Endothelial cell of umbilical vein (primary cell): ENCODE measurements at regions not wholly inside any gene's neighbourhood (a gene's known extent, or its start where the extent isn't known, plus 50 kb on each side); places are given as distances from the start of the nearest gene placed in this dataset.

Experiments used
- BruUV-seq: library from RNA; stranded (reverse); fragments of 400-500 nt; replicated peaks from 2 replicates; lab custom pipeline; 2021; lab: Mats Ljungman, UMichigan
- CTCF ChIA-PET: fragments of 300-600, 350-600 bp; sonication (Branson Sonifier 250); formaldehyde crosslinking; loops from one replicate; lab custom pipeline; 2021; ENCODE audit warnings: antibody characterized with exemption, inconsistent platforms; lab: Charles Lee
- POLR2A ChIA-PET: fragments of 300-600, 350-600 bp; sonication (Branson Sonifier 250); formaldehyde crosslinking; loops from one replicate; lab custom pipeline; 2021; ENCODE audit warnings: antibody characterized with exemption, inconsistent platforms; lab: Charles Lee
- DNase-seq: peaks from one replicate; pipeline ENCODE4 v3.0.0-alpha.2; 2011; ENCODE audit warnings: low read depth, low spot score
- FAIRE-seq: peaks from 2 replicates; lab custom pipeline; 2011; peaks lifted over from hg19 to GRCh38; lab: Jason Lieb, UNC
- H2AFZ ChIP-seq: 2 replicates; pipeline ENCODE4 v1.6.0; 2012; ENCODE audit warnings: low read depth, low read length, control low read depth, inconsistent platforms
- H3K27ac ChIP-seq: 2 replicates; pipeline ENCODE4 v1.5.1; 2011; ENCODE audit warnings: low read depth, mild to moderate bottlenecking, control low read depth, low read length, moderate library complexity; ENCODE audit not compliant: insufficient read depth
- H3K27me3 ChIP-seq, 2 experiments: 2 replicates each; pipeline versions ENCODE4 v1.6.0 to v1.6.1; 2011; ENCODE audit warnings: low read length in 2 of 2, mixed read lengths in 1 of 2; ENCODE audit not compliant: control insufficient read depth in 2 of 2, insufficient read depth in 2 of 2
- H3K36me3 ChIP-seq, 2 experiments: 2 replicates in 1 of 2; 3 replicates in 1 of 2; pipeline ENCODE4 v1.5.1; 2011; ENCODE audit warnings: low read length in 2 of 2, mild to moderate bottlenecking in 1 of 2, moderate library complexity in 1 of 2; ENCODE audit not compliant: control insufficient read depth in 2 of 2, insufficient read depth in 2 of 2; ENCODE audit errors: extremely low read depth in 1 of 2
- H3K4me1 ChIP-seq: 3 replicates; pipeline ENCODE4 v1.5.1; 2011; ENCODE audit warnings: mild to moderate bottlenecking, low read length; ENCODE audit not compliant: control insufficient read depth, insufficient read depth; ENCODE audit errors: extremely low read depth
- H3K4me2 ChIP-seq: 2 replicates; pipeline ENCODE4 v1.6.1; 2011; ENCODE audit warnings: low read length, control low read depth, mixed read lengths; ENCODE audit not compliant: insufficient read depth
- H3K4me3 ChIP-seq, 3 experiments: fragments of 200-600 bp in 1 of 3; sonication (generic), shearing (Covaris generic) in 1 of 3; replicated peaks in 1 of 3; 2 replicates each; pipeline ENCODE4 v1.5.1; 2011 to 2016; ENCODE audit warnings: control low read depth in 3 of 3, low read length in 3 of 3, mild to moderate bottlenecking in 2 of 3, inconsistent platforms in 1 of 3, low read depth in 1 of 3, moderate library complexity in 1 of 3; ENCODE audit not compliant: insufficient read depth in 1 of 3
- H3K79me2 ChIP-seq: 2 replicates; pipeline ENCODE4 v1.6.0; 2012; ENCODE audit warnings: low read length, inconsistent platforms; ENCODE audit not compliant: control insufficient read depth, insufficient read depth
- H3K9ac ChIP-seq: replicated peaks from 2 replicates; pipeline ENCODE3; 2011; ENCODE audit warnings: low read length, control low read depth; ENCODE audit not compliant: insufficient read depth; ENCODE audit errors: extremely low read depth
- H3K9me1 ChIP-seq: replicated peaks from 3 replicates; pipeline ENCODE4 v1.6.0; 2011; ENCODE audit warnings: mild to moderate bottlenecking, low read length; ENCODE audit not compliant: control insufficient read depth, insufficient read depth; ENCODE audit errors: extremely low read depth
- H3K9me3 ChIP-seq: replicated peaks from 2 replicates; pipeline ENCODE4 v1.5.1; 2012; ENCODE audit warnings: low read length, inconsistent platforms; ENCODE audit not compliant: control insufficient read depth, insufficient read depth
- H4K20me1 ChIP-seq: replicated peaks from 2 replicates; pipeline ENCODE3; 2011; ENCODE audit warnings: mild to moderate bottlenecking, low read length; ENCODE audit not compliant: control insufficient read depth, insufficient read depth; ENCODE audit errors: extremely low read depth
- CTCF ChIP-seq, 2 donors: IDR thresholded peaks; 1 replicate in 1 of 2; 2 replicates in 1 of 2; pipeline ENCODE4 v1.5.1; 2011; ENCODE audit warnings: low read length in 2 of 2, mild to moderate bottlenecking in 2 of 2, moderate library complexity in 2 of 2, control low read depth in 1 of 2, inconsistent platforms in 1 of 2, low read depth in 1 of 2; ENCODE audit not compliant: insufficient read depth in 1 of 2; ENCODE audit errors: extremely low read depth in 1 of 2
- EZH2 ChIP-seq: IDR thresholded peaks from 2 replicates; pipeline ENCODE4 v1.6.1; 2012; ENCODE audit warnings: borderline replicate concordance, low read depth, mild to moderate bottlenecking, moderate library complexity, low read length, inconsistent platforms; ENCODE audit not compliant: severe bottlenecking
- FOS ChIP-seq: IDR thresholded peaks from 2 replicates; pipeline ENCODE4 v1.6.1; 2011; ENCODE audit warnings: mild to moderate bottlenecking, low read length, moderate library complexity, borderline replicate concordance; ENCODE audit not compliant: insufficient read depth
- GATA2 ChIP-seq: IDR thresholded peaks from 2 replicates; pipeline ENCODE4 v1.7.0; 2011; ENCODE audit warnings: low read depth, mild to moderate bottlenecking, moderate library complexity, mixed read lengths, low read length; ENCODE audit not compliant: insufficient read length, insufficient read depth
- JUN ChIP-seq: IDR thresholded peaks from 2 replicates; pipeline ENCODE4 v1.6.1; 2011; ENCODE audit warnings: borderline replicate concordance, low read depth; ENCODE audit not compliant: insufficient read length, insufficient read depth
- MAX ChIP-seq: IDR thresholded peaks from 2 replicates; pipeline ENCODE4 v1.6.1; 2011; ENCODE audit not compliant: insufficient read depth, insufficient read length
- MYC ChIP-seq: IDR thresholded peaks from one replicate; pipeline ENCODE4 v1.6.1; 2011; ENCODE audit warnings: mild to moderate bottlenecking, low read depth, low read length
- POLR2A ChIP-seq: IDR thresholded peaks from 2 replicates; pipeline ENCODE4 v1.6.1; 2012; ENCODE audit warnings: low read depth, mild to moderate bottlenecking, control low read depth, low read length
- POLR2AphosphoS5 ChIP-seq: IDR thresholded peaks from 2 replicates; pipeline ENCODE4 v1.6.1; 2012; ENCODE audit warnings: low read depth, mild to moderate bottlenecking, control low read depth, low read length, moderate library complexity; ENCODE audit not compliant: insufficient read depth
- dilution Hi-C: fragments of 300-500 bp; cut with MboI; formaldehyde crosslinking; loops from one replicate; pipeline ENCODE4 v1.15.0; 2019; ENCODE audit warnings: low sequenced_read_pairs; ENCODE audit not compliant: extremely low pct_ligation_motif_present
- intact Hi-C: fragments of 100-400 bp; cut with micrococcal nuclease; formaldehyde crosslinking; loops from one replicate; pipeline ENCODE4 v1.10.0; 2022

GRCh38 chr2:147095376-147095775, 749.5 kb upstream of the ACVR2A start:
- Histone ChIP-seq H3K4me1 (no peaks in the 10 kb centered on the region), H3K9me3 (no peaks in the 10 kb centered on the region), H3K36me3 (no peaks in the 10 kb centered on the region), H3K27ac (no peak overlapping the region), H3K9me1 (no peaks in the 10 kb centered on the region), H3K27me3 (no peaks in the 10 kb centered on the region), H3K9ac (no peak overlapping the region), H4K20me1 (no peaks in the 10 kb centered on the region), H2AFZ (no peak overlapping the region), H3K4me2 (no peak overlapping the region), H3K4me3 (no peak overlapping the region), H3K79me2 (no peaks in the 10 kb centered on the region)
- intact Hi-C loops: no loop called here
- CTCF ChIA-PET: interaction anchor here (2.8 kb wide), 1 partner anchor 13 kb away, joined by 15 read pairs; no protein-coding TSS in a partner anchor
- dilution Hi-C loops: no loop called here
- TF ChIP-seq CTCF (IDR thresholded peaks at IDR 0.05; ENCODE audit: extremely low read depth in 1 of 2, insufficient read depth in 1 of 2, low read depth in 1 of 2, low read length in 2 of 2): no peak
- TF ChIP-seq POLR2AphosphoS5: no peak
- TF ChIP-seq MYC: no peak
- TF ChIP-seq JUN: no peak
- no peak for TF ChIP-seq EZH2
- TF ChIP-seq GATA2: no peak
- FAIRE-seq (no peak), DNase-seq (no peak)
- no TSS peak for BruUV-seq
- POLR2A ChIA-PET: no interaction called here

GRCh38 chr2:147094077-147094476, 750.8 kb upstream of the ACVR2A start:
- no peak overlapping the region for H3K4me2 ChIP-seq
- no peaks in the 10 kb centered on the region for H3K79me2 ChIP-seq
- ChIA-PET POLR2A (no interaction called here), CTCF (interaction anchor here (2.8 kb wide), 1 partner anchor 11 kb away, joined by 15 read pairs; no protein-coding TSS in a partner anchor)
- no peak overlapping the region for H3K9ac ChIP-seq
- H3K9me1 ChIP-seq: no peaks in the 10 kb centered on the region
- intact Hi-C loops: no loop called here
- no peaks in the 10 kb centered on the region for H3K27me3 ChIP-seq
- no TSS peak for BruUV-seq
- no peaks in the 10 kb centered on the region for H3K4me1 ChIP-seq
- no peak overlapping the region for H3K27ac ChIP-seq
- FAIRE-seq (no peak), DNase-seq (no peak)
- no peak overlapping the region for H3K4me3 ChIP-seq
- H3K36me3 ChIP-seq: no peaks in the 10 kb centered on the region
- no peaks in the 10 kb centered on the region for H4K20me1 ChIP-seq
- dilution Hi-C loops: no loop called here
- H3K9me3 ChIP-seq: no peaks in the 10 kb centered on the region
- no peak for TF ChIP-seq EZH2
- TF ChIP-seq MAX: no peak
- no peak for TF ChIP-seq POLR2A
- TF ChIP-seq POLR2AphosphoS5: no peak
- no peak for TF ChIP-seq JUN
- no peak for TF ChIP-seq FOS
- no peak for TF ChIP-seq GATA2
- TF ChIP-seq MYC: no peak
- no peak for TF ChIP-seq CTCF (IDR thresholded peaks at IDR 0.05; ENCODE audit: extremely low read depth in 1 of 2, insufficient read depth in 1 of 2, low read depth in 1 of 2, low read length in 2 of 2)
- H2AFZ ChIP-seq: no peak overlapping the region
